ENCODE measurements at regions not wholly inside any gene's neighbourhood (a gene's known extent, or its start where the extent isn't known, plus 50 kb on each side); places are given as distances from the start of the nearest gene placed in this dataset.

DNA sequence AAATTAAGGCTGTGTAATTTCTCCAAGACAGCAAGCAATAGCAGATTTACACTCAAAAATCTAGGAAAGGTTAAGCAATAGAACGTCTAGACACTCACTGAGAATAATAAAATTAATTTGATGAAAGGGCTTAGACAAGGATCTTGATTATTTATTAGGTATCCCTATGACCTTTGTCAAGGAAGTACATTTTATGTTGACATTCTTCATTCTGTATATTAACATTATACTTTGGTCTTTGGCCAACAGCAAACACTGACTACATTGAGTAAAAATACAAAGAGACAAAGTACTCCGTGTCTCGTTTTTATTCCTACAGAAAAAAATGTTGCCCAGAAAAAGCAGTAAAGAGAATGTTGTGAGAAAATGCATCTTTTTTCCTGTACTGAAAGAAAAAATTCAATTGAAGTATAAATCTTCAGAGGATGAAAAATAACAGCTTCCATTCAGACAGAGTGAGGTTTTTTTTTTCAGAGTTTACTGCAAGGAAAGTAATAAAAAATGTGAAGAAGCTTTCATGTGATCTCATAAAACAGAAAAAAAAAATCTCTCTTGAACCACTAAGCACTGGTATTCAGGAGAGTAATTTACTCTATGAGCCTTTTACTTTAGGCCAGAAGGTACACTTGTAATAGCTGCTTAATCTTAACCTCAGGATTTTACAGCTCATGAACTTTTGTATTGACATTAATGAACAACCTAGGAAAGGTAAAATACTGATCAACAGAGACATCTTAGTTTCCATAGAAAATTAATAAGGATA, 605.0 kb downstream of the FSCB start (continued):
- TF ChIP-seq ZNF782 (CRISPR knock-in tag; IDR thresholded peaks at IDR 0.05; ENCODE audit: borderline replicate concordance) (no peak), ZSCAN25 (CRISPR knock-in tag; IDR thresholded peaks at IDR 0.05) (no peak), NCOA5 (CRISPR knock-in tag; IDR thresholded peaks at IDR 0.05) (no peak), HNF4A (CRISPR knock-in tag; IDR thresholded peaks at IDR 0.05) (peak; percentile 73), ZNF549 (CRISPR knock-in tag; IDR thresholded peaks at IDR 0.05) (no peak), KDM6A (CRISPR knock-in tag; IDR thresholded peaks at IDR 0.05; ENCODE audit: low read depth) (peak; percentile 26; the same call in 1 of the 2 replicates), MIER2 (CRISPR knock-in tag; IDR thresholded peaks at IDR 0.05) (no peak), FOSL1 (CRISPR knock-in tag; IDR thresholded peaks at IDR 0.05; ENCODE audit: borderline replicate concordance) (no peak), MED1 (CRISPR knock-in tag; IDR thresholded peaks at IDR 0.05) (no peak), CENPX (CRISPR knock-in tag; IDR thresholded peaks at IDR 0.05) (no peak), THYN1 (CRISPR knock-in tag; IDR thresholded peaks at IDR 0.05; ENCODE audit: borderline replicate concordance, low read depth) (no peak), STAT5B (CRISPR knock-in tag; IDR thresholded peaks at IDR 0.05) (no peak), KAT8 (CRISPR knock-in tag; IDR thresholded peaks at IDR 0.05) (no peak), RNF2 (conservative IDR thresholded peaks at IDR 0.05; ENCODE audit: low read depth) (no peak), POGZ (CRISPR knock-in tag; IDR thresholded peaks at IDR 0.05) (peak; percentile 11; the same call in 1 of the 2 replicates), PPARG (CRISPR knock-in tag; conservative IDR thresholded peaks at IDR 0.05) (peak; percentile 49; the same call in 1 of the 2 replicates), SOX13 (IDR thresholded peaks at IDR 0.05) (no peak), SOX13 (CRISPR knock-in tag; conservative IDR thresholded peaks at IDR 0.05 in 1 of 2, IDR thresholded peaks at IDR 0.05 in 1 of 2) (peak in 1 of 2 experiments; percentile 48; a peak in 2 of 4 replicates), ZNF768 (CRISPR knock-in tag; IDR thresholded peaks at IDR 0.05) (no peak)
- TF ChIP-seq, protein P1, sequence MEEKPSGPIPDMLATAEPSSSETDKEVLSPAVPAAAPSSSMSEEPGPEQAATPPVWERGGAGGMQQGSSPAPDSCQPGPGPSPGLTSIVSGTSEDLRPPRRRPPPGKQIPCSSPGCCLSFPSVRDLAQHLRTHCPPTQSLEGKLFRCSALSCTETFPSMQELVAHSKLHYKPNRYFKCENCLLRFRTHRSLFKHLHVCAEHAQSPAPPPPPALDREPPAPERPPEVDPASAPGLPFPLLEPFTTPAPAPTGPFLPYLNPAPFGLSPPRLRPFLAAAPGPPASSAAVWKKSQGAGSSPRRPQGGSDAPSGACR (CRISPR knock-in tag; IDR thresholded peaks at IDR 0.05): no peak
- TF ChIP-seq, protein P2, sequence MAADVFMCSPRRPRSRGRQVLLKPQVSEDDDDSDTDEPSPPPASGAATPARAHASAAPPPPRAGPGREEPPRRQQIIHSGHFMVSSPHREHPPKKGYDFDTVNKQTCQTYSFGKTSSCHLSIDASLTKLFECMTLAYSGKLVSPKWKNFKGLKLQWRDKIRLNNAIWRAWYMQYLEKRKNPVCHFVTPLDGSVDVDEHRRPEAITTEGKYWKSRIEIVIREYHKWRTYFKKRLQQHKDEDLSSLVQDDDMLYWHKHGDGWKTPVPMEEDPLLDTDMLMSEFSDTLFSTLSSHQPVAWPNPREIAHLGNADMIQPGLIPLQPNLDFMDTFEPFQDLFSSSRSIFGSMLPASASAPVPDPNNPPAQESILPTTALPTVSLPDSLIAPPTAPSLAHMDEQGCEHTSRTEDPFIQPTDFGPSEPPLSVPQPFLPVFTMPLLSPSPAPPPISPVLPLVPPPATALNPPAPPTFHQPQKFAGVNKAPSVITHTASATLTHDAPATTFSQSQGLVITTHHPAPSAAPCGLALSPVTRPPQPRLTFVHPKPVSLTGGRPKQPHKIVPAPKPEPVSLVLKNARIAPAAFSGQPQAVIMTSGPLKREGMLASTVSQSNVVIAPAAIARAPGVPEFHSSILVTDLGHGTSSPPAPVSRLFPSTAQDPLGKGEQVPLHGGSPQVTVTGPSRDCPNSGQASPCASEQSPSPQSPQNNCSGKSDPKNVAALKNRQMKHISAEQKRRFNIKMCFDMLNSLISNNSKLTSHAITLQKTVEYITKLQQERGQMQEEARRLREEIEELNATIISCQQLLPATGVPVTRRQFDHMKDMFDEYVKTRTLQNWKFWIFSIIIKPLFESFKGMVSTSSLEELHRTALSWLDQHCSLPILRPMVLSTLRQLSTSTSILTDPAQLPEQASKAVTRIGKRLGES (CRISPR knock-in tag; IDR thresholded peaks at IDR 0.05; ENCODE audit: borderline replicate concordance): no peak
- TF ChIP-seq, protein P3, sequence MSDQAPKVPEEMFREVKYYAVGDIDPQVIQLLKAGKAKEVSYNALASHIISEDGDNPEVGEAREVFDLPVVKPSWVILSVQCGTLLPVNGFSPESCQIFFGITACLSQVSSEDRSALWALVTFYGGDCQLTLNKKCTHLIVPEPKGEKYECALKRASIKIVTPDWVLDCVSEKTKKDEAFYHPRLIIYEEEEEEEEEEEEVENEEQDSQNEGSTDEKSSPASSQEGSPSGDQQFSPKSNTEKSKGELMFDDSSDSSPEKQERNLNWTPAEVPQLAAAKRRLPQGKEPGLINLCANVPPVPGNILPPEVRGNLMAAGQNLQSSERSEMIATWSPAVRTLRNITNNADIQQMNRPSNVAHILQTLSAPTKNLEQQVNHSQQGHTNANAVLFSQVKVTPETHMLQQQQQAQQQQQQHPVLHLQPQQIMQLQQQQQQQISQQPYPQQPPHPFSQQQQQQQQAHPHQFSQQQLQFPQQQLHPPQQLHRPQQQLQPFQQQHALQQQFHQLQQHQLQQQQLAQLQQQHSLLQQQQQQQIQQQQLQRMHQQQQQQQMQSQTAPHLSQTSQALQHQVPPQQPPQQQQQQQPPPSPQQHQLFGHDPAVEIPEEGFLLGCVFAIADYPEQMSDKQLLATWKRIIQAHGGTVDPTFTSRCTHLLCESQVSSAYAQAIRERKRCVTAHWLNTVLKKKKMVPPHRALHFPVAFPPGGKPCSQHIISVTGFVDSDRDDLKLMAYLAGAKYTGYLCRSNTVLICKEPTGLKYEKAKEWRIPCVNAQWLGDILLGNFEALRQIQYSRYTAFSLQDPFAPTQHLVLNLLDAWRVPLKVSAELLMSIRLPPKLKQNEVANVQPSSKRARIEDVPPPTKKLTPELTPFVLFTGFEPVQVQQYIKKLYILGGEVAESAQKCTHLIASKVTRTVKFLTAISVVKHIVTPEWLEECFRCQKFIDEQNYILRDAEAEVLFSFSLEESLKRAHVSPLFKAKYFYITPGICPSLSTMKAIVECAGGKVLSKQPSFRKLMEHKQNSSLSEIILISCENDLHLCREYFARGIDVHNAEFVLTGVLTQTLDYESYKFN (CRISPR knock-in tag; conservative IDR thresholded peaks at IDR 0.05): peak; percentile 89
- TF ChIP-seq, protein P4, sequence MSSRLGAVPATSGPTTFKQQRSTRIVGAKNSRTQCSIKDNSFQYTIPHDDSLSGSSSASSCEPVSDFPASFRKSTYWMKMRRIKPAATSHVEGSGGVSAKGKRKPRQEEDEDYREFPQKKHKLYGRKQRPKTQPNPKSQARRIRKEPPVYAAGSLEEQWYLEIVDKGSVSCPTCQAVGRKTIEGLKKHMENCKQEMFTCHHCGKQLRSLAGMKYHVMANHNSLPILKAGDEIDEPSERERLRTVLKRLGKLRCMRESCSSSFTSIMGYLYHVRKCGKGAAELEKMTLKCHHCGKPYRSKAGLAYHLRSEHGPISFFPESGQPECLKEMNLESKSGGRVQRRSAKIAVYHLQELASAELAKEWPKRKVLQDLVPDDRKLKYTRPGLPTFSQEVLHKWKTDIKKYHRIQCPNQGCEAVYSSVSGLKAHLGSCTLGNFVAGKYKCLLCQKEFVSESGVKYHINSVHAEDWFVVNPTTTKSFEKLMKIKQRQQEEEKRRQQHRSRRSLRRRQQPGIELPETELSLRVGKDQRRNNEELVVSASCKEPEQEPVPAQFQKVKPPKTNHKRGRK (CRISPR knock-in tag; IDR thresholded peaks at IDR 0.05): no peak
